ENCODE measurements at regions not wholly inside any gene's neighbourhood (a gene's known extent, or its start where the extent isn't known, plus 50 kb on each side); places are given as distances from the start of the nearest gene placed in this dataset.

DNA sequence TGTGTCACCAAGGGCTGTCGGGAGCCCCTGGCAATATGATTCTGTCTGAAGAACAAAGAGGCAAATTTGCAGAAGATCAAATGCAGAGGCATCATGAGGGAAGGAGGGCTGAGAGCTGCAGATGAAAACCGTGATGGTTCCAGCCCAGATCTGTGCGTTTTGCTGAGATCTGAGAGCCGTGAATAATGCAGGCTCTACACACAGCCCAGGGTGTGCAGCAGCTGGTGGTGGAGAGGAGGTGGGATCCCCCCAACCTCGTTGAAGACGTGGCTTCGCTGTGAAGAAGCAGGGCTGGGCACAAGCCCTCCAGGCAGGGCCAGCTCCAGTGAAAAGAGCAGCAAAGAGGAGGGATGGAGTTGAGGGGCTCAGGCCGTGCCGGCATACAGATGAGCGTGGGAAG, 75.5 kb downstream of the TSPAN17 start:
- Histone ChIP-seq H3K36me3 (replicated peaks; ENCODE audit: insufficient read depth, low read depth) (no peaks in the 10 kb centered on the region), H3K27ac (no peak overlapping the region), H3K9me3 (ENCODE audit: low read depth) (no peaks in the 10 kb centered on the region), H3K9me2 (replicated peaks; ENCODE audit: insufficient read depth) (no peaks in the 10 kb centered on the region), H3K4me3 (no peak overlapping the region), H3K79me2 (no peaks in the 10 kb centered on the region), H3K4me2 (no peak overlapping the region), H3K27me3 (peaks cover 7% of the 10 kb centered on the region), H3K4me1 (ENCODE audit: insufficient read depth) (peaks cover 5% of the 10 kb centered on the region), H4K20me1 (ENCODE audit: insufficient read depth, poor library complexity, severe bottlenecking) (no peaks in the 10 kb centered on the region), H2AFZ (no peak overlapping the region)
- WGBS (ENCODE audit: low lambda C conversion rate, missing lambda C conversion rate), result 70% methylated on average over 10 of the region's 10 CpGs
- TF ChIP-seq, protein P1, sequence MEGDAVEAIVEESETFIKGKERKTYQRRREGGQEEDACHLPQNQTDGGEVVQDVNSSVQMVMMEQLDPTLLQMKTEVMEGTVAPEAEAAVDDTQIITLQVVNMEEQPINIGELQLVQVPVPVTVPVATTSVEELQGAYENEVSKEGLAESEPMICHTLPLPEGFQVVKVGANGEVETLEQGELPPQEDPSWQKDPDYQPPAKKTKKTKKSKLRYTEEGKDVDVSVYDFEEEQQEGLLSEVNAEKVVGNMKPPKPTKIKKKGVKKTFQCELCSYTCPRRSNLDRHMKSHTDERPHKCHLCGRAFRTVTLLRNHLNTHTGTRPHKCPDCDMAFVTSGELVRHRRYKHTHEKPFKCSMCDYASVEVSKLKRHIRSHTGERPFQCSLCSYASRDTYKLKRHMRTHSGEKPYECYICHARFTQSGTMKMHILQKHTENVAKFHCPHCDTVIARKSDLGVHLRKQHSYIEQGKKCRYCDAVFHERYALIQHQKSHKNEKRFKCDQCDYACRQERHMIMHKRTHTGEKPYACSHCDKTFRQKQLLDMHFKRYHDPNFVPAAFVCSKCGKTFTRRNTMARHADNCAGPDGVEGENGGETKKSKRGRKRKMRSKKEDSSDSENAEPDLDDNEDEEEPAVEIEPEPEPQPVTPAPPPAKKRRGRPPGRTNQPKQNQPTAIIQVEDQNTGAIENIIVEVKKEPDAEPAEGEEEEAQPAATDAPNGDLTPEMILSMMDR (IDR thresholded peaks at IDR 0.05; ENCODE audit: poor library complexity), result no peak
- TF ChIP-seq EZH2 (IDR thresholded peaks at IDR 0.05; ENCODE audit: borderline replicate concordance) (no peak), EZH2phosphoT487 (IDR thresholded peaks at IDR 0.05; ENCODE audit: low read depth, severe bottlenecking, unreplicated experiment) (no peak)
- no peak for DNase-seq (ENCODE audit: low spot score)

DNA sequence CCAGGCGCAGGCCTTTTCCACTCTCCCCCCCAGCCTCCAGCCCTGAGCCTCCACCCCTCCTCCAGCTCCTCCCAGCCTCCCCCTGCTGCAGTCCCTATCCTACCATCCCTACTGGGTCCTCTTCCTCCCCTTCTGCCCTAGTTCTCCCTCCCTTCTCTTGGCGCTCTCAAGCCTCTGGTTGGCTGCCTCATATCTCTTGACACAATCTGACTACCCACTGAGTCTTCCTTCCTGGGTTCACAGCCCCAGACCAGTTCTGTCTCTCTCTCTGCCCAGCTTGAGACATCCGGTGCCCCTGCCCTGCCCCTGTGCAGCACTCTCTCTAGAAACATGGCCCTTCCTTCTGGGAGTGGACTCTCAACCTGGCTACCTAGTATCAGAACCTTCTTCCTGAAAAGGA, 76.2 kb downstream of the TSPAN17 start:
- no peak overlapping the region for H2AFZ ChIP-seq
- H3K79me2 ChIP-seq, result no peaks in the 10 kb centered on the region
- no peaks in the 10 kb centered on the region for H4K20me1 ChIP-seq (ENCODE audit: insufficient read depth, poor library complexity, severe bottlenecking)
- no peak for DNase-seq (ENCODE audit: low spot score)
- H3K9me2 ChIP-seq (replicated peaks; ENCODE audit: insufficient read depth), result no peaks in the 10 kb centered on the region
- no peak overlapping the region for H3K4me3 ChIP-seq
- H3K36me3 ChIP-seq (replicated peaks; ENCODE audit: insufficient read depth, low read depth), result no peaks in the 10 kb centered on the region
- H3K27ac ChIP-seq, result no peak overlapping the region
- H3K4me1 ChIP-seq (ENCODE audit: insufficient read depth), result peaks cover 5% of the 10 kb centered on the region
- 79% methylated on average over 3 of the region's 3 CpGs for WGBS (ENCODE audit: low lambda C conversion rate, missing lambda C conversion rate)
- H3K4me2 ChIP-seq, result no peak overlapping the region
- TF ChIP-seq EZH2 (IDR thresholded peaks at IDR 0.05; ENCODE audit: borderline replicate concordance) (no peak), EZH2phosphoT487 (IDR thresholded peaks at IDR 0.05; ENCODE audit: low read depth, severe bottlenecking, unreplicated experiment) (no peak)
- TF ChIP-seq, protein P1 (IDR thresholded peaks at IDR 0.05; ENCODE audit: poor library complexity), result no peak
- H3K27me3 ChIP-seq, result peaks cover 7% of the 10 kb centered on the region
- no peaks in the 10 kb centered on the region for H3K9me3 ChIP-seq (ENCODE audit: low read depth)

DNA sequence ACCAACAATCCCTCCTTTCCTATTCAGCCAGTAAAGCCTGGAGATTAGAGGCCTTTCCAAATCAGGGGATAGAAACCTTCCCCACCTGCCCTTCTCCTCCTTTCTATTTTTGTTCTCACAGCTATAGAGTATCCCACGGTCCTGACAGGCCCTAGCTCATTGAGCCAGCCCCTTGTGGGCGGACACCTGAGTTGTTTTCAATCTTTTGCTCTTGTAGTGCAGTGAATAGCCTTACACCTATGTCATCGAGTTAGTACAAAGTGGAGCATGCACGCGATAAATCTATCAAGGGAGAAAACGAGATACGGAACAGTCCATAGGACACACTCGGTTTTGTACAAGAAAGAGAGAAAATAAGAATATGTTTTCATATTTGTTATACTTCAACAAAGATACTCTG, 77.2 kb downstream of the TSPAN17 start:
- no peak overlapping the region for H2AFZ ChIP-seq
- no peaks in the 10 kb centered on the region for H3K79me2 ChIP-seq
- no peak overlapping the region for H3K4me3 ChIP-seq
- TF ChIP-seq, protein P1 (IDR thresholded peaks at IDR 0.05; ENCODE audit: poor library complexity), result no peak
- TF ChIP-seq EZH2 (IDR thresholded peaks at IDR 0.05; ENCODE audit: borderline replicate concordance) (no peak), EZH2phosphoT487 (IDR thresholded peaks at IDR 0.05; ENCODE audit: low read depth, severe bottlenecking, unreplicated experiment) (no peak)
- 65% methylated on average over 8 of the region's 8 CpGs for WGBS (ENCODE audit: low lambda C conversion rate, missing lambda C conversion rate)
- H3K27me3 ChIP-seq, result peaks cover 7% of the 10 kb centered on the region
- H3K4me2 ChIP-seq, result no peak overlapping the region
- H3K4me1 ChIP-seq (ENCODE audit: insufficient read depth), result peaks cover 5% of the 10 kb centered on the region
- H4K20me1 ChIP-seq (ENCODE audit: insufficient read depth, poor library complexity, severe bottlenecking), result no peaks in the 10 kb centered on the region
- H3K27ac ChIP-seq, result no peak overlapping the region
- H3K9me2 ChIP-seq (replicated peaks; ENCODE audit: insufficient read depth), result no peaks in the 10 kb centered on the region
- no peak for DNase-seq (ENCODE audit: low spot score)
- H3K36me3 ChIP-seq (replicated peaks; ENCODE audit: insufficient read depth, low read depth), result no peaks in the 10 kb centered on the region
- H3K9me3 ChIP-seq (ENCODE audit: low read depth), result no peaks in the 10 kb centered on the region
